ENCODE measurements at regions not wholly inside any gene's neighbourhood (a gene's known extent, or its start where the extent isn't known, plus 50 kb on each side); places are given as distances from the start of the nearest gene placed in this dataset.

- DNase-seq (ENCODE audit: low read depth, low spot score): no peak
- Histone ChIP-seq H3K4me3 (ENCODE audit: insufficient read length, low read depth) (no peak overlapping the region), H3K27me3 (ENCODE audit: insufficient read depth, insufficient read length) (no peaks in the 10 kb centered on the region), H3K9ac (ENCODE audit: insufficient read length, low read depth) (no peak overlapping the region), H3K4me1 (ENCODE audit: insufficient read depth, insufficient read length) (no peaks in the 10 kb centered on the region), H3K36me3 (ENCODE audit: insufficient read depth, insufficient read length, low read length) (no peaks in the 10 kb centered on the region), H3K9me3 (ENCODE audit: insufficient read depth, low read length) (no peaks in the 10 kb centered on the region)
- TF ChIP-seq ZNF274 (IDR thresholded peaks at IDR 0.05; ENCODE audit: low read depth, low read length) (no peak), YY1 (IDR thresholded peaks at IDR 0.05; ENCODE audit: insufficient read depth, insufficient read length) (no peak), SUZ12 (IDR thresholded peaks at IDR 0.05; ENCODE audit: extremely low read depth, insufficient read depth, insufficient read length) (no peak)
Measured at GRCh38 chr4:178414881-178415446, 972.7 kb upstream of the AGA start.

- no peaks in the 10 kb centered on the region for H3K9me3 ChIP-seq (ENCODE audit: insufficient read depth, low read length)
- no peaks in the 10 kb centered on the region for H3K36me3 ChIP-seq (ENCODE audit: insufficient read depth, insufficient read length, low read length)
- TF ChIP-seq YY1 (IDR thresholded peaks at IDR 0.05; ENCODE audit: insufficient read depth, insufficient read length) (no peak), SUZ12 (IDR thresholded peaks at IDR 0.05; ENCODE audit: extremely low read depth, insufficient read depth, insufficient read length) (no peak), ZNF274 (IDR thresholded peaks at IDR 0.05; ENCODE audit: low read depth, low read length) (no peak)
- no peak overlapping the region for H3K9ac ChIP-seq (ENCODE audit: insufficient read length, low read depth)
- DNase-seq (ENCODE audit: low read depth, low spot score): no peak
- no peaks in the 10 kb centered on the region for H3K4me1 ChIP-seq (ENCODE audit: insufficient read depth, insufficient read length)
- no peak overlapping the region for H3K4me3 ChIP-seq (ENCODE audit: insufficient read length, low read depth)
- no peaks in the 10 kb centered on the region for H3K27me3 ChIP-seq (ENCODE audit: insufficient read depth, insufficient read length)
Measured at GRCh38 chr4:178415925-178416324, 973.7 kb upstream of the AGA start.

- no peak for DNase-seq (ENCODE audit: low read depth, low spot score)
Measured at GRCh38 chr4:178423366-178423765, 981.1 kb upstream of the AGA start.

GRCh38 chr4:178426871-178427270, 984.6 kb upstream of the AGA start:
- DNase-seq (ENCODE audit: low read depth, low spot score): no peak
- H3K27me3 ChIP-seq (ENCODE audit: insufficient read depth, insufficient read length): no peaks in the 10 kb centered on the region
- no peaks in the 10 kb centered on the region for H3K4me1 ChIP-seq (ENCODE audit: insufficient read depth, insufficient read length)
- H3K4me3 ChIP-seq (ENCODE audit: insufficient read length, low read depth): no peak overlapping the region
- H3K9ac ChIP-seq (ENCODE audit: insufficient read length, low read depth): no peak overlapping the region
- H3K36me3 ChIP-seq (ENCODE audit: insufficient read depth, insufficient read length, low read length): no peaks in the 10 kb centered on the region
- TF ChIP-seq YY1 (IDR thresholded peaks at IDR 0.05; ENCODE audit: insufficient read depth, insufficient read length) (no peak), SUZ12 (IDR thresholded peaks at IDR 0.05; ENCODE audit: extremely low read depth, insufficient read depth, insufficient read length) (no peak), ZNF274 (IDR thresholded peaks at IDR 0.05; ENCODE audit: low read depth, low read length) (no peak)
- H3K9me3 ChIP-seq (ENCODE audit: insufficient read depth, low read length): no peaks in the 10 kb centered on the region

More at GRCh38 chr4:178423366-178423765, 981.1 kb upstream of the AGA start:
- TF ChIP-seq SUZ12 (IDR thresholded peaks at IDR 0.05; ENCODE audit: extremely low read depth, insufficient read depth, insufficient read length): no peak
- TF ChIP-seq YY1 (IDR thresholded peaks at IDR 0.05; ENCODE audit: insufficient read depth, insufficient read length): no peak
- no peak for TF ChIP-seq ZNF274 (IDR thresholded peaks at IDR 0.05; ENCODE audit: low read depth, low read length)
- no peaks in the 10 kb centered on the region for H3K4me1 ChIP-seq (ENCODE audit: insufficient read depth, insufficient read length)
- no peaks in the 10 kb centered on the region for H3K9me3 ChIP-seq (ENCODE audit: insufficient read depth, low read length)
- H3K9ac ChIP-seq (ENCODE audit: insufficient read length, low read depth): no peak overlapping the region
- no peaks in the 10 kb centered on the region for H3K36me3 ChIP-seq (ENCODE audit: insufficient read depth, insufficient read length, low read length)
- no peaks in the 10 kb centered on the region for H3K27me3 ChIP-seq (ENCODE audit: insufficient read depth, insufficient read length)
- no peak overlapping the region for H3K4me3 ChIP-seq (ENCODE audit: insufficient read length, low read depth)

- no peak for DNase-seq (ENCODE audit: low read depth, low spot score)
- H3K36me3 ChIP-seq (ENCODE audit: insufficient read depth, insufficient read length, low read length): no peaks in the 10 kb centered on the region
- no peak for TF ChIP-seq YY1 (IDR thresholded peaks at IDR 0.05; ENCODE audit: insufficient read depth, insufficient read length)
- TF ChIP-seq ZNF274 (IDR thresholded peaks at IDR 0.05; ENCODE audit: low read depth, low read length): no peak
- TF ChIP-seq SUZ12 (IDR thresholded peaks at IDR 0.05; ENCODE audit: extremely low read depth, insufficient read depth, insufficient read length): no peak
- no peaks in the 10 kb centered on the region for H3K4me1 ChIP-seq (ENCODE audit: insufficient read depth, insufficient read length)
- H3K4me3 ChIP-seq (ENCODE audit: insufficient read length, low read depth): no peak overlapping the region
- no peak overlapping the region for H3K9ac ChIP-seq (ENCODE audit: insufficient read length, low read depth)
- no peaks in the 10 kb centered on the region for H3K9me3 ChIP-seq (ENCODE audit: insufficient read depth, low read length)
- H3K27me3 ChIP-seq (ENCODE audit: insufficient read depth, insufficient read length): no peaks in the 10 kb centered on the region
Measured at GRCh38 chr4:178427663-178428062, 985.4 kb upstream of the AGA start.

- no peak for DNase-seq (ENCODE audit: low read depth, low spot score)
Measured at GRCh38 chr4:178448372-178449035, 1006.3 kb upstream of the AGA start.

GRCh38 chr4:178450614-178451013, 1008.4 kb upstream of the AGA start:
- no peak for DNase-seq (ENCODE audit: low read depth, low spot score)
- no peak for TF ChIP-seq ZNF274 (IDR thresholded peaks at IDR 0.05; ENCODE audit: low read depth, low read length)
- no peak for TF ChIP-seq YY1 (IDR thresholded peaks at IDR 0.05; ENCODE audit: insufficient read depth, insufficient read length)

More at GRCh38 chr4:178448372-178449035, 1006.3 kb upstream of the AGA start:
- H3K4me1 ChIP-seq (ENCODE audit: insufficient read depth, insufficient read length): no peaks in the 10 kb centered on the region
- no peaks in the 10 kb centered on the region for H3K9me3 ChIP-seq (ENCODE audit: insufficient read depth, low read length)
- H3K36me3 ChIP-seq (ENCODE audit: insufficient read depth, insufficient read length, low read length): no peaks in the 10 kb centered on the region
- H3K27me3 ChIP-seq (ENCODE audit: insufficient read depth, insufficient read length): no peaks in the 10 kb centered on the region
- H3K4me3 ChIP-seq (ENCODE audit: insufficient read length, low read depth): no peak overlapping the region
- no peak overlapping the region for H3K9ac ChIP-seq (ENCODE audit: insufficient read length, low read depth)
- TF ChIP-seq SUZ12 (IDR thresholded peaks at IDR 0.05; ENCODE audit: extremely low read depth, insufficient read depth, insufficient read length) (no peak), YY1 (IDR thresholded peaks at IDR 0.05; ENCODE audit: insufficient read depth, insufficient read length) (no peak), ZNF274 (IDR thresholded peaks at IDR 0.05; ENCODE audit: low read depth, low read length) (no peak)

More at GRCh38 chr4:178450614-178451013, 1008.4 kb upstream of the AGA start:
- H3K9ac ChIP-seq (ENCODE audit: insufficient read length, low read depth): no peak overlapping the region
- no peaks in the 10 kb centered on the region for H3K9me3 ChIP-seq (ENCODE audit: insufficient read depth, low read length)
- H3K4me3 ChIP-seq (ENCODE audit: insufficient read length, low read depth): no peak overlapping the region
- no peaks in the 10 kb centered on the region for H3K36me3 ChIP-seq (ENCODE audit: insufficient read depth, insufficient read length, low read length)
- no peaks in the 10 kb centered on the region for H3K4me1 ChIP-seq (ENCODE audit: insufficient read depth, insufficient read length)
- H3K27me3 ChIP-seq (ENCODE audit: insufficient read depth, insufficient read length): no peaks in the 10 kb centered on the region

All from NT2/D1 (cell line).